CD4-positive, alpha-beta T cell treated with Interleukin-21 for 1 hour (primary cell): ENCODE measurements at regions not wholly inside any gene's neighbourhood (a gene's known extent, or its start where the extent isn't known, plus 50 kb on each side); places are given as distances from the start of the nearest gene placed in this dataset.

Experiments used
- DNase-seq: peaks from one replicate; pipeline ENCODE4 v3.0.0-alpha.2; 2020

DNA sequence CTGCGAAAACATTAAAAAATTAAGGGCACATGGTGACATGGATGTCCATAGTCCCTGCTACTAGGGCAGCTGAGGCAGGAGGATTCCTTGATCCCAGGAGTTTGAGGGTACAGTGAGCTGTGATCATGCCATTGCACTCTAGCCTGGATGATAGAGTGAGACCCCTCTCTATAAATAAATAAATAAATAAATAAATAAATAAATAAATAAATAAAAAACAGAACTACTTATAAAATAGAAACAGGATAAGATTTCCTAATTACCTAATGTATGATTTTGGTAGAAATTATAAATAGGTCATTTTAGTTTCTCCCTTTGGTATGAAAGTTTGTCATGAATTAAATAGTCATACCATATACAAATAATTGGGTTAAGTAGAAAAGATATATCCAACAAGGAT is 916.2 kb downstream of the GRIK2 start:
- DNase-seq: no peak

GRCh38 chr6:102300350-102300749 is 906.8 kb downstream of the GRIK2 start:
- no peak for DNase-seq

DNA sequence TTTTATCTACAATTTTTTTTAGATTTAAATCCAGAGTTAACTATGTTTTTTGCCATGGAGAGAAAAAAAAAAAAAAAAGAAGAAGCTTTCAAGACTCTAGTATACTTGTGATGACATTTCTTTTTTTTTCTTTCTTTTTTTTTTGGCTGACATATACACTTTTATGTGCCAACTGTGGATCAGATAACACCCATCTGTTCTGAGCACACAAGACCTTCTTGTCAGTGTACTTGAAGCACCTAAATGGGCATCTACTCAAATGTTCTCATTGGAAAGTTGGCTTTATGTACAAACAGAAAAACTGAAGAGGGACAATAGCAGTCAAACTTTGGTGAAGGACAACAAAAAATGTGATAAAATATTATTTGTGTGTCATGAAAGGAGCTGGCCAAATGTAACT is 904.5 kb downstream of the GRIK2 start:
- no peak for DNase-seq
